ENCODE measurements at regions not wholly inside any gene's neighbourhood (a gene's known extent, or its start where the extent isn't known, plus 50 kb on each side); places are given as distances from the start of the nearest gene placed in this dataset.
"Not testable (repeated sequence)": the region's sequence is repeated elsewhere in the genome, so short reads cannot be mapped to it uniquely, and the experiment has no call there.

GRCh38 chr13:95388420-95389079 is 87.3 kb upstream of the ABCC4 start:
- DNase-seq (ENCODE audit: low read depth in 2 of 2), result no peak

- no peak for DNase-seq (ENCODE audit: low read depth in 2 of 2)
Measured at GRCh38 chr13:95391362-95391761, 90.1 kb upstream of the ABCC4 start.

GRCh38 chr13:95391785-95392184 is 90.5 kb upstream of the ABCC4 start:
- no peak for DNase-seq (ENCODE audit: low read depth in 2 of 2)

GRCh38 chr13:95392597-95392996 is 91.3 kb upstream of the ABCC4 start:
- no peak for DNase-seq (ENCODE audit: low read depth in 2 of 2)

- peak in 1 of 2 donors; percentile 6 for DNase-seq (ENCODE audit: low read depth in 2 of 2)
Measured at GRCh38 chr13:95403349-95404140, 102.3 kb upstream of the ABCC4 start.

GRCh38 chr13:95404141-95404882 is 103.1 kb upstream of the ABCC4 start:
- DNase-seq (ENCODE audit: low read depth in 2 of 2), result peak; percentile 48 to 75

- no peak for DNase-seq (ENCODE audit: low read depth in 2 of 2)
Measured at GRCh38 chr13:95406176-95406575, 104.9 kb upstream of the ABCC4 start.

GRCh38 chr13:95411428-95412040 is 110.3 kb upstream of the ABCC4 start:
- no peak for DNase-seq (ENCODE audit: low read depth in 2 of 2)

- DNase-seq (ENCODE audit: low read depth in 2 of 2), result no peak
Measured at GRCh38 chr13:95418946-95419345, 117.7 kb upstream of the ABCC4 start.

GRCh38 chr13:95420501-95420900 is 119.2 kb upstream of the ABCC4 start:
- DNase-seq (ENCODE audit: low read depth in 2 of 2), result no peak

- no peak for DNase-seq (ENCODE audit: low read depth in 2 of 2)
Measured at GRCh38 chr13:95426631-95427030, 125.4 kb upstream of the ABCC4 start.

- DNase-seq (ENCODE audit: low read depth in 2 of 2), result not testable (repeated sequence)
Measured at GRCh38 chr13:95430525-95430924, 122.0 kb upstream of the CLDN10 start.

- no peak for DNase-seq (ENCODE audit: low read depth in 2 of 2)
Measured at GRCh38 chr13:95432141-95432540, 120.4 kb upstream of the CLDN10 start.

- no peak for DNase-seq (ENCODE audit: low read depth in 2 of 2)
Measured at GRCh38 chr13:95433537-95433936, 119.0 kb upstream of the CLDN10 start.

GRCh38 chr13:95434111-95434510 is 118.4 kb upstream of the CLDN10 start:
- DNase-seq (ENCODE audit: low read depth in 2 of 2), result no peak

GRCh38 chr13:95437561-95437960 is 115.0 kb upstream of the CLDN10 start:
- no peak for DNase-seq (ENCODE audit: low read depth in 2 of 2)

GRCh38 chr13:95438297-95438696 is 114.2 kb upstream of the CLDN10 start:
- DNase-seq (ENCODE audit: low read depth in 2 of 2), result no peak

- DNase-seq (ENCODE audit: low read depth in 2 of 2), result no peak
Measured at GRCh38 chr13:95440441-95441088, 112.0 kb upstream of the CLDN10 start.

- no peak for DNase-seq (ENCODE audit: low read depth in 2 of 2)
Measured at GRCh38 chr13:95441326-95441725, 111.2 kb upstream of the CLDN10 start.

- DNase-seq (ENCODE audit: low read depth in 2 of 2), result no peak
Measured at GRCh38 chr13:95444006-95444730, 108.4 kb upstream of the CLDN10 start.

- DNase-seq (ENCODE audit: low read depth in 2 of 2), result no peak
Measured at GRCh38 chr13:95445131-95445530, 107.4 kb upstream of the CLDN10 start.
